Uterus (tissue), 3 donors: ENCODE measurements at regions not wholly inside any gene's neighbourhood (a gene's known extent, or its start where the extent isn't known, plus 50 kb on each side); places are given as distances from the start of the nearest gene placed in this dataset.
"Not testable (repeated sequence)": the region's sequence is repeated elsewhere in the genome, so short reads cannot be mapped to it uniquely, and the experiment has no call there.

Experiments used
- DNase-seq, 2 donors: peaks; one replicate each; pipeline ENCODE4 v3.0.0-alpha.2; 2019 to 2020
- H3K27ac ChIP-seq, 2 donors: fragments of 200-600 bp; sonication (generic); 1 replicate in 1 of 2; 2 replicates in 1 of 2; pipeline ENCODE4 v1.5.1; 2016 to 2018
- H3K27me3 ChIP-seq, 2 donors: fragments of 200-600 bp; sonication (generic); one replicate each; pipeline ENCODE4 v1.5.1; 2018 to 2019; ENCODE audit warnings: control low read depth in 1 of 2
- H3K36me3 ChIP-seq, 2 donors: fragments of 200-600 bp; sonication (generic); one replicate each; pipeline ENCODE4 v1.5.1; 2019; ENCODE audit warnings: control low read depth in 1 of 2
- H3K4me1 ChIP-seq, 2 donors: fragments of 200-600 bp; sonication (generic); one replicate each; pipeline ENCODE4 v1.5.1; 2018 to 2019; ENCODE audit warnings: control low read depth in 1 of 2
- H3K4me3 ChIP-seq, 2 donors: fragments of 200-600 bp; sonication (generic); 1 replicate in 1 of 2; 2 replicates in 1 of 2; pipeline ENCODE4 v1.5.1; 2018 to 2019; ENCODE audit warnings: mild to moderate bottlenecking in 1 of 2
- H3K9me3 ChIP-seq, 2 donors: fragments of 200-600 bp; sonication (generic); one replicate each; pipeline ENCODE4 v1.5.1; 2019; ENCODE audit warnings: control low read depth in 1 of 2
- POLR2A ChIP-seq, 2 donors: fragments of 450-650 bp; IDR thresholded peaks; one replicate each; pipeline ENCODE4 v1.6.1; 2016; ENCODE audit warnings: antibody characterized with exemption in 2 of 2, mild to moderate bottlenecking in 1 of 2, moderate library complexity in 1 of 2
- intact Hi-C: fragments of 100-400 bp; cut with DNase I; formaldehyde crosslinking; loops from one replicate; pipeline ENCODE4 v1.15.1; 2023; ENCODE audit warnings: low total_unique reads
- TF ChIP-seq, protein P1 (sequence below), 4 experiments: fragments of 200-600 bp in 2 of 4; fragments of 450-650 bp in 2 of 4; sonication (generic) in 2 of 4; IDR thresholded peaks; one replicate each; pipeline ENCODE4 v1.5.1; 2016 to 2019; ENCODE audit warnings: antibody characterized with exemption in 4 of 4, mild to moderate bottlenecking in 2 of 4, moderate library complexity in 1 of 4
- donor health status: DM: yes; HTN: yes; CAD: no.

DNA sequence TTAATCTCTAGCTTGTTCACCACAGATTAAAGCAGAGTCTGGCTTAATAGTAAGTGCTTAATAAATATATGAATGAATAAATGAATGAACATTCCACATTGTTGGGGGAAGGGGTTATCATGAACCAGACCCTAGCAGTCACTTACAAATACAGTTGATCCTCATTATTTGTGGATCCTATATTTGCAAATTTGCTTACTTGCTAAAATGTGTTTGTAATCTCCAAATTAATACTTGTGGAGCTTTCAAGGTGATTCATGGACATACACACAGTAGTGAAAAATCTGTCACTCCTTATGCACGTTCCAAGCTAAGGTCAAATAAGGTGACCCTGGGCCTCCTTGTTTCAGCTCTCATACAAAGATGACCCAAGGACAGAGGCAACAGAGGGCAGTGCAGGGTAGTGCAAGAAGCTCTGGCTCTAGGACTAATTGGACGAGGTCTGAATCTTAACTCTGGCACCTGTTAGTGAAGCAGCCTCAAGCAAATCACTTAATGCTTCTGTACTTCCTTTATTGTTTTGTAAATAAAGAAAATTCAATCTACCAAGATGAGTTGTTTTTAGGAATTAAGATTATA, 112.8 kb upstream of the C2CD4B start:
- Histone ChIP-seq H3K9me3 (no peaks in the 10 kb centered on the region), H3K36me3 (no peaks in the 10 kb centered on the region), H3K4me3 (no peak overlapping the region), H3K4me1 (no peaks in the 10 kb centered on the region), H3K27me3 (no peaks in the 10 kb centered on the region), H3K27ac (no peak overlapping the region)
- TF ChIP-seq POLR2A (IDR thresholded peaks at IDR 0.05) = no peak
- TF ChIP-seq, protein P1, sequence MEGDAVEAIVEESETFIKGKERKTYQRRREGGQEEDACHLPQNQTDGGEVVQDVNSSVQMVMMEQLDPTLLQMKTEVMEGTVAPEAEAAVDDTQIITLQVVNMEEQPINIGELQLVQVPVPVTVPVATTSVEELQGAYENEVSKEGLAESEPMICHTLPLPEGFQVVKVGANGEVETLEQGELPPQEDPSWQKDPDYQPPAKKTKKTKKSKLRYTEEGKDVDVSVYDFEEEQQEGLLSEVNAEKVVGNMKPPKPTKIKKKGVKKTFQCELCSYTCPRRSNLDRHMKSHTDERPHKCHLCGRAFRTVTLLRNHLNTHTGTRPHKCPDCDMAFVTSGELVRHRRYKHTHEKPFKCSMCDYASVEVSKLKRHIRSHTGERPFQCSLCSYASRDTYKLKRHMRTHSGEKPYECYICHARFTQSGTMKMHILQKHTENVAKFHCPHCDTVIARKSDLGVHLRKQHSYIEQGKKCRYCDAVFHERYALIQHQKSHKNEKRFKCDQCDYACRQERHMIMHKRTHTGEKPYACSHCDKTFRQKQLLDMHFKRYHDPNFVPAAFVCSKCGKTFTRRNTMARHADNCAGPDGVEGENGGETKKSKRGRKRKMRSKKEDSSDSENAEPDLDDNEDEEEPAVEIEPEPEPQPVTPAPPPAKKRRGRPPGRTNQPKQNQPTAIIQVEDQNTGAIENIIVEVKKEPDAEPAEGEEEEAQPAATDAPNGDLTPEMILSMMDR (IDR thresholded peaks at IDR 0.05) = no peak
- intact Hi-C loops = no loop called here
- DNase-seq = no peak

DNA sequence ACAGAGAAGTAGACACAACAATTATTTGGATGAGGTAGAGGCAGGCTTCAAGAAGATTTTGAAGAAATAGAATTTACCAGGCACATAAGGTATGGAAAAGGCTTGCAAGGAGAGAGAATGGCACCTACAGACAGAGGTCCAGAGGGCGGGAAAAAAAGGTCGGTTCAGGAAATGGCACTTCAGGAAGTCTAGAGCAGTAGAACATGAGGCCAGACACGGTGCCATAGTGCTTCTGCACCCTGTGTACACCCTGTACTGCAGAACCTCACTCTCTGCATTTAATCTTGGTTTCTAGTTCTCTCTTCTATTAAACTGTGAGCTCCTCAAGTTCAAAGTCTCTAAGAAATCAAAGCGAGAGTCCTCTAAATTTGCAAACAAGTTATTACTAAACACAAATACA, 113.4 kb upstream of the C2CD4B start:
- TF ChIP-seq, protein P1 (IDR thresholded peaks at IDR 0.05) = no peak
- TF ChIP-seq POLR2A (IDR thresholded peaks at IDR 0.05) = no peak
- Histone ChIP-seq H3K36me3 (no peaks in the 10 kb centered on the region), H3K4me3 (no peak overlapping the region), H3K4me1 (no peaks in the 10 kb centered on the region), H3K9me3 (no peaks in the 10 kb centered on the region), H3K27me3 (no peaks in the 10 kb centered on the region), H3K27ac (no peak overlapping the region)
- intact Hi-C loops = no loop called here
- DNase-seq = no peak

DNA sequence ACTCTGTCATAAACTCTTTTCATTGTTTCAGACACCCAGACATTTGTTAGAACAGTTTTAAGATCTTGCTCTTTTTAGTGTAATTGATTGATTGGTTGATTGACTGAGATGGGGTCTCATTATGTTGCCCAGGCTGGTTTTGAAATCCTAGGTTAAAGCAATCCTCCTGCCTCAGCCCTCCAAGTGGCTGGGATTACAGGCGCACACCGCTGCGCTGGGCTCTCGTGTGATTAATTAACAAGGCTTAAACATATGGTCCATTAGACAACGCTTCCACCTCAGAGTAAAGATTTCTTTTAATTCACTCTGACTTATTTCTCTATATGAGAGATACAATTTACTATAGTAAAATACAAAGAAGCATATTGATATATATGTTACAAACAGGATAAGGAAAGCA, 114.0 kb upstream of the C2CD4B start:
- Histone ChIP-seq H3K36me3 (no peaks in the 10 kb centered on the region), H3K9me3 (no peaks in the 10 kb centered on the region), H3K27me3 (no peaks in the 10 kb centered on the region), H3K27ac (no peak overlapping the region), H3K4me3 (no peak overlapping the region), H3K4me1 (no peaks in the 10 kb centered on the region)
- intact Hi-C loops = no loop called here
- TF ChIP-seq, protein P1 (IDR thresholded peaks at IDR 0.05) = no peak
- no peak for TF ChIP-seq POLR2A (IDR thresholded peaks at IDR 0.05)
- DNase-seq = no peak

DNA sequence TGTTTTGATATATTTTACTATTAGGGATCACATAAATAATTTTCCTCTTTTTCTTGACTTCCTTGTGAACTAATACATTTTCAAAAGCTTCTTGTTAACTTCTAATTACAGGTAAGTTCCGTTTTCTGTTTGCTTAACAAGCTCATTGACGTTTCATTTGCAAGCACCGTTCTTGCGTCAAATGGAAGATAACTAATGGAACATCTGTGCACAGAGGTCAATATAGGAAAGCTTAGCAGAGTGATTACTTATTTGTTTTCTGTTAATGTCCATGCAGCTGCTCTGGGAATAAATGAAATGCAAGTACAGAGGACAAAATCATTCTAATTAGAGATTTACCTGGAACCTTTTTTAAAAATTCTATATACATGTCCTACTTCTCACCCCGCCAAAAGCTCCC, 115.5 kb upstream of the C2CD4B start:
- Histone ChIP-seq H3K9me3 (no peaks in the 10 kb centered on the region), H3K36me3 (no peaks in the 10 kb centered on the region), H3K4me3 (no peak overlapping the region), H3K27me3 (no peaks in the 10 kb centered on the region), H3K27ac (no peak overlapping the region), H3K4me1 (no peaks in the 10 kb centered on the region)
- no peak for DNase-seq
- TF ChIP-seq POLR2A (IDR thresholded peaks at IDR 0.05) = no peak
- TF ChIP-seq, protein P1 (IDR thresholded peaks at IDR 0.05) = no peak
- intact Hi-C loops = no loop called here

DNA sequence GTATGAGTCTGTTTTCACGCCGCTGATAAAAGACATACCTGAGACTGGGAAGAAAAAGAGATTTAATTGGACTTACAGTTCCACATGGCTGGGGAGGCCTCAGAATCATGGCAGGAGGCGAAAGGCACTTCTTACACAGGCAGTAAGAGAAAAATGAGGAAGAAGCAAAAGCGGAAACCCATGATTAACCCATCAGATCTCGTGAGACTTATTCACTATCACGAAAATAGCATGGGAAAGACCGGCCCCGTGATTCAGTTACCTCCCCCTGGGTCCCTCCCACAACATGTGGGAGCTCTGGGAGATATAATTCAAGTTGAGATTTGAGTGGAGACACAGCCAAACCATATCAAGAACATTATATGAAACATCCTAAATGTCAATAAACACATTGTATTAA, 116.7 kb upstream of the C2CD4B start:
- H3K36me3 ChIP-seq, H3K4me1 ChIP-seq, H3K4me3 ChIP-seq, H3K27ac ChIP-seq, DNase-seq, H3K9me3 ChIP-seq, intact Hi-C loops, H3K27me3 ChIP-seq: not testable (repeated sequence)
